Coronary artery (tissue), 2 donors: ENCODE measurements at regions not wholly inside any gene's neighbourhood (a gene's known extent, or its start where the extent isn't known, plus 50 kb on each side); places are given as distances from the start of the nearest gene placed in this dataset.

Source experiments
- DNase-seq: peaks from one replicate; pipeline ENCODE4 v3.0.0-alpha.2; 2017; ENCODE audit warnings: low spot score
- H3K27ac ChIP-seq, 2 donors: fragments of 200-600 bp; sonication (generic); one replicate each; pipeline ENCODE4 v1.5.1; 2016 to 2019
- H3K4me3 ChIP-seq: fragments of 200-600 bp; sonication (generic); 2 replicates; pipeline ENCODE4 v1.5.1; 2016; ENCODE audit warnings: mild to moderate bottlenecking, moderate library complexity
- TF ChIP-seq, protein P1 (sequence below): fragments of 200-600 bp; sonication (generic); IDR thresholded peaks from one replicate; pipeline ENCODE4 v1.5.1; 2019; ENCODE audit warnings: antibody characterized with exemption

- no peak for DNase-seq
- TF ChIP-seq, protein P1, sequence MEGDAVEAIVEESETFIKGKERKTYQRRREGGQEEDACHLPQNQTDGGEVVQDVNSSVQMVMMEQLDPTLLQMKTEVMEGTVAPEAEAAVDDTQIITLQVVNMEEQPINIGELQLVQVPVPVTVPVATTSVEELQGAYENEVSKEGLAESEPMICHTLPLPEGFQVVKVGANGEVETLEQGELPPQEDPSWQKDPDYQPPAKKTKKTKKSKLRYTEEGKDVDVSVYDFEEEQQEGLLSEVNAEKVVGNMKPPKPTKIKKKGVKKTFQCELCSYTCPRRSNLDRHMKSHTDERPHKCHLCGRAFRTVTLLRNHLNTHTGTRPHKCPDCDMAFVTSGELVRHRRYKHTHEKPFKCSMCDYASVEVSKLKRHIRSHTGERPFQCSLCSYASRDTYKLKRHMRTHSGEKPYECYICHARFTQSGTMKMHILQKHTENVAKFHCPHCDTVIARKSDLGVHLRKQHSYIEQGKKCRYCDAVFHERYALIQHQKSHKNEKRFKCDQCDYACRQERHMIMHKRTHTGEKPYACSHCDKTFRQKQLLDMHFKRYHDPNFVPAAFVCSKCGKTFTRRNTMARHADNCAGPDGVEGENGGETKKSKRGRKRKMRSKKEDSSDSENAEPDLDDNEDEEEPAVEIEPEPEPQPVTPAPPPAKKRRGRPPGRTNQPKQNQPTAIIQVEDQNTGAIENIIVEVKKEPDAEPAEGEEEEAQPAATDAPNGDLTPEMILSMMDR: no peak
- Histone ChIP-seq H3K27ac (no peak overlapping the region), H3K4me3 (no peak overlapping the region)
These were observed 159.2 kb downstream of the SOX11 start for GRCh38 chr2:5851410-5851809.

GRCh38 chr2:5854797-5855196 lies 162.6 kb downstream of the SOX11 start:
- no peak for DNase-seq
- TF ChIP-seq, protein P1: no peak
- no peak overlapping the region for H3K27ac ChIP-seq
- no peak overlapping the region for H3K4me3 ChIP-seq

DNA sequence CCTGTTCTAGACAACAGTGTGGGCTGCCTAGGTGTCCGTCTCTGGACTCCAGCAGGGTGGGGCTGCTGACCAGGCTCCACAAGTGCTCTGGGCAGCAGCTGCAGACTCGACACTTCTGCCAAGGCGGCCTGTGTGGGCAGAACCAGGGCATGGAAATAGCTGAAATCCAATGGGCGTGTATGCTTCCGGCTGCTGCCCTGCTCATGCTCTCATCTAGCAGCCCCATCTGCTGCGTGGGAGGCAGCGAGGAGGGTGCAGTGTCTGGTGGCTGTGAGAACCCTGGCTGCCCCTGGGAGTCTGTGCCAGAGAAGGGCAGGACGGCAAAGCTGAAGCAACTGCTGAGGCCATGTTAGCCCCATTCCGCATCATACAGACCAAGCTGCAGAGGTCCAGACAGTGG lies 174.9 kb downstream of the SOX11 start:
- H3K4me3 ChIP-seq: no peak overlapping the region
- H3K27ac ChIP-seq: no peak overlapping the region
- no peak for DNase-seq
- TF ChIP-seq, protein P1: no peak

DNA sequence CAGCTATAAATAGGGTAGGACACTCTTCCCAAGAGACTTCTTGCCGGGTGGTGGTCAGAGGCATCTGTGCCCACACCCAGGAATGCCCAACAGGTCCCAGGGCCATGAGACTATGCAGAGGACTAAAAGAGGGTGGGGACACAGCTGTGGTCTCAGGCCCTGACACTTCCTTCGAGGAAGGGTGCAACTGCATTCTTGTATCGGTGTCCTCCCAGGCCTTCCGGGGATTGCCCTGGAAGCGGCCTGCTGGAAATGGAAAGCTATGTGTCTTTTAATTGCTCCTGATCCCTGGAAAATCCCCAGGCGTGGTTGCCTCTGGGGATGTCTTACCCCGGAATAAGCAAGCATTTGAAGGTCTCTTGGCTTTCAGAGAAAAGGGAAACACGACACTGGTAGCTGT lies 176.7 kb downstream of the SOX11 start:
- TF ChIP-seq, protein P1: no peak
- H3K4me3 ChIP-seq: no peak overlapping the region
- DNase-seq: no peak
- no peak overlapping the region for H3K27ac ChIP-seq

DNA sequence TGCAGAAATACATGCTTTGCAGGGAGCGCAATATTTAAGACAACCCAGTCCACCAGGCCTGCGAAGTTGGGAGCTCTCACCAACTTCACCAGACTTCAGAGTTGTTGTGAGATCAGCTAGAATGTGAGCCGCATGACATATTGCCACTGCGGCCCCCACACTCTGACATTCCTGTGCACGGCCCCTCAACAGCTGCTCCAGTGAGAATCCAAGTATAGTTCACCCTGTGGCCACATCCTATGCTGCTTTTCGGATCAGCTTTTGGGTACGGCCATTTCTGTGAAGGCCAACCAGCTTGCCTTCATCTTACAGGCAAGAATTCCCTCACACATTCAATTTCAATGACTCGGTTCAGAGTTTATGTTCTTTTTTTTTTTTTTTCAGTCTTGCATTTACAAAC lies 177.8 kb downstream of the SOX11 start:
- DNase-seq: no peak
- Histone ChIP-seq H3K4me3 (no peak overlapping the region), H3K27ac (no peak overlapping the region)
- TF ChIP-seq, protein P1: no peak

GRCh38 chr2:5877360-5877759 lies 185.2 kb downstream of the SOX11 start:
- no peak for DNase-seq
- TF ChIP-seq, protein P1: no peak
- H3K4me3 ChIP-seq: no peak overlapping the region
- no peak overlapping the region for H3K27ac ChIP-seq

DNA sequence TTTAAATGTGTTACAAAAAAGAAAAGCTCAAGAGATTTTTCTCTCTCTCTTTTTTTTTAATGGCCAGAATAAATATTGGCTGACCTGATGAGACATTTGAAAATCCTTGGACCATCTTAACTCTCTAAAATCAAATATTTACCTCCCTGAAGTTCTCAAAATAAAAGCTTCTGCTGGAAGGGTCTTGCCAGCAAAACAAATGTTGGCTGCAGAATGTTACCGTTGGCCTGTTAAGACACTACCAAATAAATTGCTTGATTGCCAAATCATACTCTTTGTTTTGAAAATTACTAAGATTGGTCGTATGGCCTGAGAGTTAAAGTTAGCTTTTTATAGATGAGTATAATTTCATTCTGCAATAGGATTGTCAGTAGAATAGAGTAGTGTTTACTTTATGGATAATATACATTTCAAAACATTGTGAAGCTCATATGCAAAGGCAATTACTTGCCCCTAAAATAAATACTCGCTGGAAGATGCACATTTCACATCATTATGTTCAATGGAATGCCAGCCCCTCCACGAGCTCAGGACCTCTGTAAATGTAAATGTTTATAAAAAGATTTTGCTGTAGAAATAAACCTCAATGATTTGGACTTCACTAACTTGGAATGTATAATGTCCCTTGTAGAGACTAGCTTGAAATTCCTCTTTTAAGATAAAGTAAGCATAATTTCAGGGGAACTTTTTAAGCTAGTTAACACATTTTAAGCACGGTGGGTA lies 193.4 kb downstream of the SOX11 start:
- Histone ChIP-seq H3K4me3 (no peak overlapping the region), H3K27ac (no peak overlapping the region)
- no peak for DNase-seq
- TF ChIP-seq, protein P1: no peak
